IPS-20b (cell line): ENCODE measurements at regions not wholly inside any gene's neighbourhood (a gene's known extent, or its start where the extent isn't known, plus 50 kb on each side); places are given as distances from the start of the nearest gene placed in this dataset.

ENCODE experiments used
- H3K27ac ChIP-seq: one replicate; pipeline ENCODE4 v1.5.1; 2013; ENCODE audit warnings: low read length
- H3K27me3 ChIP-seq: 2 replicates; pipeline ENCODE4 v1.6.1; 2013; ENCODE audit warnings: mild to moderate bottlenecking, low read length, inconsistent platforms; ENCODE audit not compliant: insufficient read depth
- H3K36me3 ChIP-seq: 2 replicates; pipeline ENCODE4 v1.6.1; 2013; ENCODE audit warnings: low read depth, mild to moderate bottlenecking, inconsistent platforms, low read length, moderate library complexity; ENCODE audit not compliant: insufficient read depth
- H3K4me1 ChIP-seq: 2 replicates; pipeline ENCODE4 v1.6.1; 2013; ENCODE audit warnings: mild to moderate bottlenecking, control low read depth, inconsistent platforms, low read length, moderate library complexity; ENCODE audit not compliant: insufficient read depth
- H3K4me3 ChIP-seq: 2 replicates; pipeline ENCODE4 v1.5.1; 2013; ENCODE audit warnings: mild to moderate bottlenecking, low read length, inconsistent platforms
- H3K9ac ChIP-seq: 2 replicates; pipeline ENCODE4 v1.6.1; 2013; ENCODE audit warnings: low read depth, mild to moderate bottlenecking, inconsistent platforms, low read length, moderate library complexity
- H3K9me3 ChIP-seq: 2 replicates; pipeline ENCODE4 v1.6.1; 2013; ENCODE audit warnings: mild to moderate bottlenecking, low read depth, low read length, inconsistent platforms; ENCODE audit not compliant: insufficient read depth

GRCh38 chr12:93272997-93273396 lies 104.7 kb upstream of the NUDT4 start:
- Histone ChIP-seq H3K36me3 (no peaks in the 10 kb centered on the region), H3K4me3 (no peak overlapping the region), H3K9ac (no peak overlapping the region), H3K9me3 (no peaks in the 10 kb centered on the region), H3K27ac (no peak overlapping the region), H3K27me3 (no peaks in the 10 kb centered on the region), H3K4me1 (no peaks in the 10 kb centered on the region)

- Histone ChIP-seq H3K27me3 (no peaks in the 10 kb centered on the region), H3K36me3 (no peaks in the 10 kb centered on the region), H3K4me1 (no peaks in the 10 kb centered on the region), H3K27ac (no peak overlapping the region), H3K4me3 (no peak overlapping the region), H3K9me3 (no peaks in the 10 kb centered on the region), H3K9ac (no peak overlapping the region)
Measured at GRCh38 chr12:93273834-93274564, 103.7 kb upstream of the NUDT4 start.

- no peak overlapping the region for H3K27ac ChIP-seq
- H3K9ac ChIP-seq, result no peak overlapping the region
- H3K4me1 ChIP-seq, result 0 out of 2 replicates have a peak, but pooled peaks cover 3% of the 10 kb centered on the region
- no peaks in the 10 kb centered on the region for H3K9me3 ChIP-seq
- H3K27me3 ChIP-seq, result no peaks in the 10 kb centered on the region
- H3K4me3 ChIP-seq, result no peak overlapping the region
- no peaks in the 10 kb centered on the region for H3K36me3 ChIP-seq
Measured at GRCh38 chr12:93274937-93275336, 102.8 kb upstream of the NUDT4 start.

- no peak overlapping the region for H3K27ac ChIP-seq
- no peaks in the 10 kb centered on the region for H3K27me3 ChIP-seq
- no peaks in the 10 kb centered on the region for H3K36me3 ChIP-seq
- H3K4me1 ChIP-seq, result 0 out of 2 replicates have a peak, but pooled peaks cover 3% of the 10 kb centered on the region
- H3K9me3 ChIP-seq, result no peaks in the 10 kb centered on the region
- H3K9ac ChIP-seq, result no peak overlapping the region
- no peak overlapping the region for H3K4me3 ChIP-seq
Measured at GRCh38 chr12:93275589-93275988, 102.1 kb upstream of the NUDT4 start.

- no peak overlapping the region for H3K9ac ChIP-seq
- no peaks in the 10 kb centered on the region for H3K9me3 ChIP-seq
- no peak overlapping the region for H3K4me3 ChIP-seq
- H3K27me3 ChIP-seq, result no peaks in the 10 kb centered on the region
- H3K36me3 ChIP-seq, result no peaks in the 10 kb centered on the region
- no peak overlapping the region for H3K27ac ChIP-seq
- H3K4me1 ChIP-seq, result 0 out of 2 replicates have a peak, but pooled peaks cover 3% of the 10 kb centered on the region
Measured at GRCh38 chr12:93279565-93280412, 97.9 kb upstream of the NUDT4 start.

GRCh38 chr12:93287149-93287548 lies 90.6 kb upstream of the NUDT4 start:
- H3K9ac ChIP-seq, result no peak overlapping the region
- no peak overlapping the region for H3K4me3 ChIP-seq
- no peaks in the 10 kb centered on the region for H3K4me1 ChIP-seq
- no peak overlapping the region for H3K27ac ChIP-seq
- no peaks in the 10 kb centered on the region for H3K36me3 ChIP-seq
- no peaks in the 10 kb centered on the region for H3K9me3 ChIP-seq
- H3K27me3 ChIP-seq, result no peaks in the 10 kb centered on the region

GRCh38 chr12:93288626-93289025 lies 89.1 kb upstream of the NUDT4 start:
- Histone ChIP-seq H3K4me3 (no peak overlapping the region), H3K4me1 (no peaks in the 10 kb centered on the region), H3K27me3 (no peaks in the 10 kb centered on the region), H3K27ac (no peak overlapping the region), H3K36me3 (no peaks in the 10 kb centered on the region), H3K9ac (no peak overlapping the region), H3K9me3 (no peaks in the 10 kb centered on the region)

- no peak overlapping the region for H3K27ac ChIP-seq
- no peak overlapping the region for H3K9ac ChIP-seq
- no peaks in the 10 kb centered on the region for H3K9me3 ChIP-seq
- H3K36me3 ChIP-seq, result no peaks in the 10 kb centered on the region
- no peaks in the 10 kb centered on the region for H3K4me1 ChIP-seq
- H3K27me3 ChIP-seq, result no peaks in the 10 kb centered on the region
- H3K4me3 ChIP-seq, result no peak overlapping the region
Measured at GRCh38 chr12:93290391-93290790, 87.3 kb upstream of the NUDT4 start.

- H3K9me3 ChIP-seq, result no peaks in the 10 kb centered on the region
- H3K27ac ChIP-seq, result no peak overlapping the region
- no peak overlapping the region for H3K4me3 ChIP-seq
- no peaks in the 10 kb centered on the region for H3K36me3 ChIP-seq
- no peaks in the 10 kb centered on the region for H3K27me3 ChIP-seq
- no peaks in the 10 kb centered on the region for H3K4me1 ChIP-seq
- H3K9ac ChIP-seq, result no peak overlapping the region
Measured at GRCh38 chr12:93292213-93292612, 85.5 kb upstream of the NUDT4 start.

- Histone ChIP-seq H3K36me3 (no peaks in the 10 kb centered on the region), H3K4me1 (no peaks in the 10 kb centered on the region), H3K9me3 (no peaks in the 10 kb centered on the region), H3K27ac (no peak overlapping the region), H3K9ac (no peak overlapping the region), H3K27me3 (no peaks in the 10 kb centered on the region), H3K4me3 (no peak overlapping the region)
Measured at GRCh38 chr12:93292731-93293566, 84.8 kb upstream of the NUDT4 start.

- Histone ChIP-seq H3K4me1 (no peaks in the 10 kb centered on the region), H3K9ac (no peak overlapping the region), H3K27me3 (no peaks in the 10 kb centered on the region), H3K27ac (no peak overlapping the region), H3K4me3 (no peak overlapping the region), H3K9me3 (no peaks in the 10 kb centered on the region), H3K36me3 (no peaks in the 10 kb centered on the region)
Measured at GRCh38 chr12:93297032-93297431, 80.7 kb upstream of the NUDT4 start.
